Brain microvascular endothelial cell (primary cell): ENCODE measurements at regions not wholly inside any gene's neighbourhood (a gene's known extent, or its start where the extent isn't known, plus 50 kb on each side); places are given as distances from the start of the nearest gene placed in this dataset.

ENCODE experiments used
- DNase-seq: peaks from one replicate; pipeline ENCODE4 v3.0.0-alpha.2; 2020
- H3K27ac ChIP-seq: fragments of 250-450 bp; sonication (Bioruptor Pico); 2 replicates; pipeline ENCODE4 v1.5.1; 2020; ENCODE audit warnings: mild to moderate bottlenecking, moderate library complexity
- H3K27me3 ChIP-seq: fragments of 250-450 bp; sonication (Bioruptor Pico); replicated peaks from 2 replicates; pipeline ENCODE4 v1.5.1; 2020; ENCODE audit warnings: mild to moderate bottlenecking
- H3K36me3 ChIP-seq: fragments of 250-450 bp; sonication (Bioruptor Pico); replicated peaks from 2 replicates; pipeline ENCODE4 v1.5.1; 2020; ENCODE audit warnings: mild to moderate bottlenecking
- H3K4me3 ChIP-seq: 2 replicates; pipeline ENCODE4 v1.5.1; 2011; ENCODE audit warnings: low read depth, mild to moderate bottlenecking, control low read depth, low read length, moderate library complexity
- in situ Hi-C: cut with HindIII; loops from 2 replicates; pipeline ENCODE4 v1.10.0; 2017; ENCODE audit warnings: low sequenced_read_pairs, low pct_ligation_motif_present
- TF ChIP-seq, protein P1 (sequence below): IDR thresholded peaks from 2 replicates; pipeline ENCODE4 v1.5.1; 2011; ENCODE audit warnings: low read depth, mild to moderate bottlenecking, moderate library complexity, low read length, control low read depth, inconsistent platforms; ENCODE audit errors: missing control alignments

DNA sequence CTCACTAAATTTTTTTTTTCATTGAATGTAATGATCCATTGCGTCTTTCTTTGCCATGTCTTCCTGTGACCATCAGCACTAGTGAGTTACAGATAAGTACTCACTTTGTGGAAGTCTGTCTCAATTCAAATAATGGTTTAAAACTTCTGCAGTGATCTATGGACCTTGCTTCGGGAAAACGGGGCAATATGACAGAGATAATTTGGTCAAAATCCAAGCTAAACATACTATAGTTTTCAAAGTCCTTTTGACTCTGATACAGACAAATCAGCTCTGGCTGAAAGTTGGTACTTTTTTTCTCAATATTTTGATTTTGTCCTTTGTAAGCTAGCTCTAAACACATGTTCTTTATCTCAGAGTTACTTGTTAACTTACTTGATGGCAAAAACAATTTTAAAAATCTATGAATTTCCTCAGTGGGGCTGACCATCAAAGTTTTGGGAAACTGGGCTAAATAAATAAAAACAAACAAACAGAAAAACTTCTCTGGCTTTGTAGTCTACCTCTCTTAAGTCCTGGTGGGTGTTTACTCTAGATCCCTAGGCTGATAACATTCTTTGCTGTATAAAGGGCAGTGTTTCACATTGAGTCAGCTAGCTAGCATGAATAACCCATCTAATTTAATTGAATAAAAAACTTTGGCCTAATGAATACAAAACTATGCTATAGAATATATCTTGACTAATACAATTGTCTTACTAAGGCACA is 327.6 kb downstream of the RDH14 start:
- Histone ChIP-seq H3K36me3 (no peaks in the 10 kb centered on the region), H3K27ac (no peak overlapping the region), H3K4me3 (no peak overlapping the region), H3K27me3 (no peaks in the 10 kb centered on the region)
- TF ChIP-seq, protein P1, sequence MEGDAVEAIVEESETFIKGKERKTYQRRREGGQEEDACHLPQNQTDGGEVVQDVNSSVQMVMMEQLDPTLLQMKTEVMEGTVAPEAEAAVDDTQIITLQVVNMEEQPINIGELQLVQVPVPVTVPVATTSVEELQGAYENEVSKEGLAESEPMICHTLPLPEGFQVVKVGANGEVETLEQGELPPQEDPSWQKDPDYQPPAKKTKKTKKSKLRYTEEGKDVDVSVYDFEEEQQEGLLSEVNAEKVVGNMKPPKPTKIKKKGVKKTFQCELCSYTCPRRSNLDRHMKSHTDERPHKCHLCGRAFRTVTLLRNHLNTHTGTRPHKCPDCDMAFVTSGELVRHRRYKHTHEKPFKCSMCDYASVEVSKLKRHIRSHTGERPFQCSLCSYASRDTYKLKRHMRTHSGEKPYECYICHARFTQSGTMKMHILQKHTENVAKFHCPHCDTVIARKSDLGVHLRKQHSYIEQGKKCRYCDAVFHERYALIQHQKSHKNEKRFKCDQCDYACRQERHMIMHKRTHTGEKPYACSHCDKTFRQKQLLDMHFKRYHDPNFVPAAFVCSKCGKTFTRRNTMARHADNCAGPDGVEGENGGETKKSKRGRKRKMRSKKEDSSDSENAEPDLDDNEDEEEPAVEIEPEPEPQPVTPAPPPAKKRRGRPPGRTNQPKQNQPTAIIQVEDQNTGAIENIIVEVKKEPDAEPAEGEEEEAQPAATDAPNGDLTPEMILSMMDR: no peak
- peak; percentile 16 for DNase-seq
- in situ Hi-C loops: no loop called here

DNA sequence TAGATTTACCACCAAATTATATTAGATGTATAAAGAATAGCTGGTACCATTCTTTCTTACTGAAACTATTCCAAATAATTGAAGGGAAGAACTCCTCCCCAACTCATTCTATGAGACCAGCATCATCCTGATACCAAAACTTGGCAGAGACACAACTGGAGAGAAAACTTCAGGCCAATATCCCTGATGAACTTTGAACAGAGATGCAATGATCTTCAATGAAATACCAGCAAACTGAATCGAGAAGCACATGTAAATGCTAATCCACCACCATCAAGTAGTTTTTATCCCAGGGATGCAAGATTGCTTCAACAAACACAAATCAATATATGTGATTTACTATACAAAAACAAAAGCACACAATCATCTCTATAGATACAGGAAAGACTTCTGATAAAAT is 329.8 kb downstream of the RDH14 start:
- no peaks in the 10 kb centered on the region for H3K36me3 ChIP-seq
- no peak for DNase-seq
- H3K27me3 ChIP-seq: no peaks in the 10 kb centered on the region
- in situ Hi-C loops: no loop called here
- no peak overlapping the region for H3K27ac ChIP-seq
- TF ChIP-seq, protein P1: no peak
- H3K4me3 ChIP-seq: no peak overlapping the region

DNA sequence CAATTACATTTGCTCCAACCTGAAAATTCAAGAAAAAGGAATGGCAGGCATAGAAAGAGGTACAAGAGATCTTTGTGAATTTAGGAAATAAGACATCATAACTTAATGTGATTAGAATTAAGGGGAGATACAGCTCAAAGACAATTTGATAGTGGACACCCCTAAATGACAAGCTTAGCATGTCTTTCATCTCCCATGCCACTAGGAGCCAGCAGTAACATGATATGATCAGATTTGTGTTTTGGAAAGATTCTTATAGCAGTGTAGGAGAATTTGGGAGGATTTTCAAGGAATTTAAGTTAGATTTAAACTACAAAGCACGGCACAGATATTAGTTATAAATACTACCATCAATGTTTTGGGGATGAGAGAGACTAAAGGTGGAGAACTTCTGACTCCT is 340.8 kb downstream of the RDH14 start:
- Histone ChIP-seq H3K4me3 (no peak overlapping the region), H3K27ac (no peak overlapping the region), H3K36me3 (no peaks in the 10 kb centered on the region), H3K27me3 (no peaks in the 10 kb centered on the region)
- DNase-seq: no peak
- in situ Hi-C loops: no loop called here
- TF ChIP-seq, protein P1: peak; percentile 49

DNA sequence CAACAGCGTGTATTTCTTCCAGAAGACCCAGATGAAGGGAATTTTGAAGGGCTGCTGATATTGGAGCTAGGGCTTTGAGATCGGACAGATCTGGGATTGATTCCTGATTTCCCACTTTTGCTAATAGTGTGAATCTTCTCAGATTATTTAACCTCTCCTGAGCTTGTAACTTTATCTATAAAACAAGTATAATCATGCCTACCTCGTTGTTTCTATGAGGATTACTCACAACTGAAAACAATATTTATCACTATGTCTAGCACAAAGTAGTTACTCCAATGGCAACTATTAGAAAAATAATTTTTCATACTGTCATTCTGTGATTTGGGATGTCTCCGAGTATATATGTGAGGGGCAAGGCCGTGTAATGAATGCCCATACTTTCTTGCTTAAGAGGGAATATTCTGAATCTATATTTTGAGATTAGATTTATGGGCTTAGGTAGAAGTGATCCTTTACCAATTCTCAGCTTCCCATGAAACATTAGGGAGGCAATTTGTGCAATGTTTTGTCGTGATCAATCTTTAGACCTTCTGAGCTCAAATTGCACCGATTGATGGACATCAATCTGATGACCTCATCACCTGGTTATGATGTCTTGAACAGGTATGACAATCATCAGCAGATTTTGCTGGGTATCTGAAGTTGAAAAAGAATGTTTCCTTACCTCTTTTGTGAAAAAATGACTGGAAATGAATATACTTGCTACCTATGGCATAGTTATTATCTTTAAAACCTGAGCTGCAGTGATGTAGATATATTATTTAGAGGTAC is 339.9 kb downstream of the KCNS3 start:
- TF ChIP-seq, protein P1: no peak

DNA sequence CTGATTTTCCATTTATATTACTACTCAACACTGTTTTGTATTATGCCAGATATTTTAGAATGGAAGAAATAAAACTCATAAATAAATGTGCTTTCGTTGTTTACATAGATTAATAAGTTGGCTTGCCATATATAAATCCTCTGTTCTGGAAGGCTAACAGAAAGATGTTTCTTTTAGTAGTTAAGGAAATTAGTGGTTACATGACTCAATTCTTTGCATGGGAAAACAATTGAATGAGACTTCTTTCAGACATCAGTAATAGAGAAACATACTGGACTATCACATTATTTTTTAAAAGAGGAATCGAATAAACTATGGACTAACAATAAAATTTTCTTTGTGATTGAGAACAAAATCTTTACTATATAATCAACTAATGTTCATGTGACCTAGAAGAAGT is 336.5 kb downstream of the KCNS3 start:
- Histone ChIP-seq H3K27me3 (no peaks in the 10 kb centered on the region), H3K27ac (no peak overlapping the region), H3K36me3 (no peaks in the 10 kb centered on the region), H3K4me3 (no peak overlapping the region)
- in situ Hi-C loops: no loop called here
- TF ChIP-seq, protein P1: no peak
- DNase-seq: no peak

More for the DNA sequence above, 339.9 kb downstream of the KCNS3 start:
- H3K27ac ChIP-seq: no peak overlapping the region
- no peak for DNase-seq
- in situ Hi-C loops: no loop called here
- no peaks in the 10 kb centered on the region for H3K36me3 ChIP-seq
- H3K27me3 ChIP-seq: no peaks in the 10 kb centered on the region
- no peak overlapping the region for H3K4me3 ChIP-seq
